BLaER1 treated with 17β-estradiol and CSF1 and Interleukin-3, amounts not matched to agents 10 nM and 100 nM (cell line): ENCODE measurements at regions not wholly inside any gene's neighbourhood (a gene's known extent, or its start where the extent isn't known, plus 50 kb on each side); places are given as distances from the start of the nearest gene placed in this dataset.
A peak's percentile ranks its signal among the peaks of the same experiment; 100 is the strongest.

ENCODE experiments used
- H3K27ac ChIP-seq, 11 experiments: shearing (Covaris generic); formaldehyde crosslinking; 2 replicates each; pipeline ENCODE4 v1.8.1; 2022
- H3K27me3 ChIP-seq, 11 experiments: shearing (Covaris generic); formaldehyde crosslinking; 2 replicates each; pipeline ENCODE4 v1.8.1; 2022
- H3K36me3 ChIP-seq, 11 experiments: shearing (Covaris generic); formaldehyde crosslinking; 2 replicates each; pipeline ENCODE4 v1.8.1; 2022
- H3K4me1 ChIP-seq, 10 experiments: shearing (Covaris generic); formaldehyde crosslinking; 2 replicates each; pipeline ENCODE4 v1.8.1; 2022
- H3K4me2 ChIP-seq, 11 experiments: shearing (Covaris generic); formaldehyde crosslinking; 2 replicates each; pipeline ENCODE4 v1.8.1; 2022
- H3K4me3 ChIP-seq, 10 experiments: shearing (Covaris generic); formaldehyde crosslinking; 2 replicates each; pipeline ENCODE4 v1.8.1; 2022
- H3K9ac ChIP-seq, 11 experiments: shearing (Covaris generic); formaldehyde crosslinking; 2 replicates each; pipeline ENCODE4 v1.8.1; 2022
- H3K9me3 ChIP-seq, 11 experiments: shearing (Covaris generic); formaldehyde crosslinking; replicated peaks in 1 of 11; 2 replicates each; pipeline ENCODE4 v1.8.1; 2022
- H4K20me1 ChIP-seq, 11 experiments: shearing (Covaris generic); formaldehyde crosslinking; 2 replicates each; pipeline ENCODE4 v1.8.1; 2022
- Cebpa-rat ChIP-seq, 11 experiments: shearing (Covaris generic); IDR thresholded peaks; 2 replicates each; pipeline ENCODE4 v1.8.1; 2022

- no peak overlapping the region for H3K9ac ChIP-seq
- H3K36me3 ChIP-seq = no peaks in the 10 kb centered on the region
- no peak overlapping the region for H3K27ac ChIP-seq
- H3K4me2 ChIP-seq = no peak overlapping the region
- no peak for TF ChIP-seq Cebpa-rat (IDR thresholded peaks at IDR 0.05)
- no peak overlapping the region for H3K4me3 ChIP-seq
- peaks cover 99 to 100% (median 100%) of the 10 kb centered on the region in 11 experiments for H3K27me3 ChIP-seq
- H3K4me1 ChIP-seq = peaks cover 37 to 57% (median 50%) of the 10 kb centered on the region in 10 experiments
- H4K20me1 ChIP-seq = peaks cover 0 to 94% (median 70%) of the 10 kb centered on the region in 11 experiments; a peak in 16 of 22 replicates
- no peaks in the 10 kb centered on the region for H3K9me3 ChIP-seq
Measured at GRCh38 chr15:70498096-70498626, 265.2 kb downstream of the UACA start.

- no peaks in the 10 kb centered on the region for H3K36me3 ChIP-seq
- no peak for TF ChIP-seq Cebpa-rat (IDR thresholded peaks at IDR 0.05)
- H3K9me3 ChIP-seq = no peaks in the 10 kb centered on the region
- H3K27ac ChIP-seq = no peak overlapping the region
- H3K4me3 ChIP-seq = no peak overlapping the region
- peaks cover 36 to 55% (median 49%) of the 10 kb centered on the region in 10 experiments for H3K4me1 ChIP-seq
- peaks cover 95 to 97% (median 97%) of the 10 kb centered on the region in 11 experiments for H3K27me3 ChIP-seq
- peaks cover 0 to 92% (median 67%) of the 10 kb centered on the region in 11 experiments; a peak in 17 of 22 replicates for H4K20me1 ChIP-seq
- no peak overlapping the region for H3K9ac ChIP-seq
- H3K4me2 ChIP-seq = no peak overlapping the region
Measured at GRCh38 chr15:70497661-70498060, 265.7 kb downstream of the UACA start.

GRCh38 chr15:70495991-70496599 lies 267.3 kb downstream of the UACA start:
- peaks cover 81 to 87% (median 86%) of the 10 kb centered on the region in 11 experiments for H3K27me3 ChIP-seq
- peaks cover 36 to 55% (median 49%) of the 10 kb centered on the region in 10 experiments for H3K4me1 ChIP-seq
- H3K27ac ChIP-seq = no peak overlapping the region
- H4K20me1 ChIP-seq = peaks cover 0 to 92% (median 58%) of the 10 kb centered on the region in 11 experiments; a peak in 17 of 22 replicates
- no peaks in the 10 kb centered on the region for H3K36me3 ChIP-seq
- no peaks in the 10 kb centered on the region for H3K9me3 ChIP-seq
- H3K4me2 ChIP-seq = peak overlapping the region; percentile 45 to 96 (median 58)
- no peak overlapping the region for H3K9ac ChIP-seq
- H3K4me3 ChIP-seq = no peak overlapping the region
- TF ChIP-seq Cebpa-rat (IDR thresholded peaks at IDR 0.05) = no peak

- Histone ChIP-seq H3K27me3 (peaks cover 81 to 87% (median 86%) of the 10 kb centered on the region in 11 experiments), H3K9me3 (no peaks in the 10 kb centered on the region), H3K4me3 (no peak overlapping the region), H3K36me3 (no peaks in the 10 kb centered on the region), H3K27ac (peak overlapping the region in 2 of 11 experiments; percentile 4 to 13; a peak in 2 of 22 replicates), H4K20me1 (peaks cover 0 to 97% (median 69%) of the 10 kb centered on the region in 11 experiments; a peak in 17 of 22 replicates), H3K9ac (peak overlapping the region in 1 of 11 experiments; percentile 0; a peak in 2 of 22 replicates), H3K4me1 (peaks cover 47 to 66% (median 60%) of the 10 kb centered on the region in 10 experiments), H3K4me2 (peak overlapping the region in 5 of 11 experiments; percentile 14 to 96 (median 83); a peak in 8 of 22 replicates)
- no peak for TF ChIP-seq Cebpa-rat (IDR thresholded peaks at IDR 0.05)
Measured at GRCh38 chr15:70494852-70495571, 268.3 kb downstream of the UACA start.

GRCh38 chr15:70494517-70494851 lies 268.9 kb downstream of the UACA start:
- H4K20me1 ChIP-seq = peaks cover 0 to 97% (median 69%) of the 10 kb centered on the region in 11 experiments; a peak in 17 of 22 replicates
- no peaks in the 10 kb centered on the region for H3K36me3 ChIP-seq
- peaks cover 81 to 87% (median 86%) of the 10 kb centered on the region in 11 experiments for H3K27me3 ChIP-seq
- H3K9me3 ChIP-seq = no peaks in the 10 kb centered on the region
- H3K27ac ChIP-seq = peak overlapping the region in 2 of 11 experiments; percentile 4 to 13; a peak in 2 of 22 replicates
- no peak for TF ChIP-seq Cebpa-rat (IDR thresholded peaks at IDR 0.05)
- H3K4me2 ChIP-seq = peak overlapping the region in 5 of 11 experiments; percentile 14 to 96 (median 83); a peak in 8 of 22 replicates
- no peak overlapping the region for H3K4me3 ChIP-seq
- peaks cover 47 to 71% (median 62%) of the 10 kb centered on the region in 10 experiments for H3K4me1 ChIP-seq
- peak overlapping the region in 1 of 11 experiments; percentile 0; a peak in 2 of 22 replicates for H3K9ac ChIP-seq

GRCh38 chr15:70493787-70494516 lies 269.4 kb downstream of the UACA start:
- peak overlapping the region in 5 of 11 experiments; percentile 83 to 96 (median 95); a peak in 9 of 22 replicates for H3K4me2 ChIP-seq

GRCh38 chr15:70493376-70493775 lies 270.0 kb downstream of the UACA start:
- peak overlapping the region; percentile 58 to 96 (median 95); a peak in 20 of 22 replicates for H3K4me2 ChIP-seq
- peaks cover 47 to 82% (median 67%) of the 10 kb centered on the region in 10 experiments for H3K4me1 ChIP-seq
- peak overlapping the region in 3 of 11 experiments; percentile 30 to 62 (median 38); a peak in 4 of 22 replicates for H3K9ac ChIP-seq
- peaks cover 0 to 95% (median 63%) of the 10 kb centered on the region in 11 experiments; a peak in 17 of 22 replicates for H4K20me1 ChIP-seq
- H3K27me3 ChIP-seq = peaks cover 81 to 87% (median 86%) of the 10 kb centered on the region in 11 experiments
- H3K36me3 ChIP-seq = no peaks in the 10 kb centered on the region
- no peak overlapping the region for H3K4me3 ChIP-seq
- H3K27ac ChIP-seq = peak overlapping the region in 6 of 11 experiments; percentile 27 to 91 (median 56); a peak in 10 of 22 replicates
- no peaks in the 10 kb centered on the region for H3K9me3 ChIP-seq
- TF ChIP-seq Cebpa-rat (IDR thresholded peaks at IDR 0.05) = no peak

More at GRCh38 chr15:70493787-70494516, 269.4 kb downstream of the UACA start:
- 0 out of 22 replicates have a peak overlapping the region, but pooled peaks of 1 of the 11 experiments have one; percentile 62 for H3K9ac ChIP-seq
- peaks cover 81 to 87% (median 86%) of the 10 kb centered on the region in 11 experiments for H3K27me3 ChIP-seq
- H3K4me3 ChIP-seq = no peak overlapping the region
- H4K20me1 ChIP-seq = peaks cover 0 to 97% (median 65%) of the 10 kb centered on the region in 11 experiments; a peak in 17 of 22 replicates
- no peaks in the 10 kb centered on the region for H3K9me3 ChIP-seq
- peak overlapping the region in 4 of 11 experiments; percentile 50 to 91 (median 76); a peak in 2 of 22 replicates for H3K27ac ChIP-seq
- no peak for TF ChIP-seq Cebpa-rat (IDR thresholded peaks at IDR 0.05)
- peaks cover 47 to 76% (median 65%) of the 10 kb centered on the region in 10 experiments for H3K4me1 ChIP-seq
- no peaks in the 10 kb centered on the region for H3K36me3 ChIP-seq
